NCI-H526 treated with DMSO at 0.1 percent for 48 hours (cell line): ENCODE measurements at regions not wholly inside any gene's neighbourhood (a gene's known extent, or its start where the extent isn't known, plus 50 kb on each side); places are given as distances from the start of the nearest gene placed in this dataset.
"Not testable (repeated sequence)": the region's sequence is repeated elsewhere in the genome, so short reads cannot be mapped to it uniquely, and the experiment has no call there.

ENCODE experiments used
- DNase-seq: peaks from one replicate; lab custom pipeline; 2025; lab: John Stamatoyannopoulos, UW

- DNase-seq = no peak
These were observed 240.4 kb upstream of the RREB1 start for GRCh38 chr6:6867404-6867799.

- DNase-seq = no peak
These were observed 238.7 kb upstream of the RREB1 start for GRCh38 chr6:6869094-6869493.

DNA sequence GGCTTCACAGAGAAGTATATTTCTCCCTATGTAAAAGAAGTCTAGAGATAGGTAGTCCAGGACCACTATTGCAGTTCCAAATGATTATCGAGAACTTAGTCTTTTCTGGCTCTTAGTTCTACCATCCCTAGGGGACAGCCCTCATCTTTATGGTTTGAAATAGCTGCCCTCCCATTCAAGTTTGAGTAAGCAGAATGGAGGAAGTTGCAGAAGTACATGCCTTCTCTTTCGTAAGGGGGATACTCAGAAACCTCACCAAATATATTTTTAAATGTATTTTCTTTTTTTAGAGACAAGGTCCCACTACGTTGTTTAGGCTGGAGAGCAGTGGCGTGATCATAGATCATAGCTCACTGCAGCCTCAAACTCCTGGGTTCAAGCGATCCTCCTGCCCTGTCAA, 236.8 kb upstream of the RREB1 start:
- no peak for DNase-seq

DNA sequence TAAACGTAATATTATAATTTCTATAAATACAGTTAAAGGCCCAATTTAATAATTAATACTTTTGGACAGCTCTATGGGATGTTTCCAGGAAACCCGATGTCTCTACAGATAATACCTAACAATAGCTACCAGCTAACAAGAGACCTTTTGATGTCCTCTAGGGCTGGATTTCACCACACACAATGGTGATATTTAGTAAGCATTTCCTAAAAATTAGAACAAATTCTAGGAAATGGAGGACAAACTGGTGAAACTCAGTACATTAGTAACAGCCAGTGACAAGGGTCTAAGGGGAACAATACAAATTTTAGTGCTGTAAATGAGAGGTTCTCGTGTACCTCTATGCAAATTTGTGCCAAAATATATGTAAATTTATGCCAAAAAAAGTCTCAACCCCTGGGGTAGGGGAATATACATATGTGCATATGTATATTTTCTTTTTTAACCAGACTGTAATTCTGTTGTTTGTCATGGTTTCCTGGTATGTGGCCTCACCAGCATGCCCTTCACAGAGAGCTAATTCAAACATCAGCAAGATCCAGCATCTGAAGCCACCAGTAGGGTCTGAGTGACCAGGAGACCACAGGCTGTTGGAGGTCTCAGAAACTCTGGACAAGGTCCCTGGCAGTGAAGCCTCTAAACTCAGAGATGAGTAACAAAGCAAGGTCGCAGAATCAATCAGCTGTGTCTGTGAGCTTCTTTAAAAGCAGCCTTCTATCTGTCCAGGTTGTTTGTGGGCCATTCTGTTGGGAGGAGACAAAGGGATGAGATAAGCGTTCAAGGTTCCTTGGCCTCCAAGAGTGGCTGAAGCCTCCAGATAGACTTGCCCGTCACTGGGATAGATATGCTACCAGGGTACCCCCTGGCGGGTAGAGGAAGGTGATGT, 235.1 kb upstream of the RREB1 start:
- DNase-seq = peak; percentile 63

DNA sequence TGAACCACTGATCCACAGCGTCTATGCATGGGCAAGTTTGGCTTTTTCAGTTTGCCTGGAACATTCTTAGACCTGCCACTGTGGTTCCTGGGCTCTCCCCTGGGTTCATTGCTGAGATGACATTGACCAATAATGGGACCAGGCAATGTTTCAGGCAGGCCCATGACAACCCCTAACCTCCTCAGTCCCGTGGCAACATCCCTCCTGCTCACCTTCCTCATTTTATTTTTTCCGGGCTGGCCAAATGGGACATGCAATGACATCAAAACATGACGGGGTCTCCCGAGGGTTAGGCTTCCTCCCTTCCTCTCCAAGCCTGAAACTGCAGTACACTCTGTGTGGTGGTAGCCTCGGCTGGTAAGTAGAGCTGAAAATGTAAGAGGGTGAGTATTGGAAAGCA, 234.0 kb upstream of the RREB1 start:
- no peak for DNase-seq

DNA sequence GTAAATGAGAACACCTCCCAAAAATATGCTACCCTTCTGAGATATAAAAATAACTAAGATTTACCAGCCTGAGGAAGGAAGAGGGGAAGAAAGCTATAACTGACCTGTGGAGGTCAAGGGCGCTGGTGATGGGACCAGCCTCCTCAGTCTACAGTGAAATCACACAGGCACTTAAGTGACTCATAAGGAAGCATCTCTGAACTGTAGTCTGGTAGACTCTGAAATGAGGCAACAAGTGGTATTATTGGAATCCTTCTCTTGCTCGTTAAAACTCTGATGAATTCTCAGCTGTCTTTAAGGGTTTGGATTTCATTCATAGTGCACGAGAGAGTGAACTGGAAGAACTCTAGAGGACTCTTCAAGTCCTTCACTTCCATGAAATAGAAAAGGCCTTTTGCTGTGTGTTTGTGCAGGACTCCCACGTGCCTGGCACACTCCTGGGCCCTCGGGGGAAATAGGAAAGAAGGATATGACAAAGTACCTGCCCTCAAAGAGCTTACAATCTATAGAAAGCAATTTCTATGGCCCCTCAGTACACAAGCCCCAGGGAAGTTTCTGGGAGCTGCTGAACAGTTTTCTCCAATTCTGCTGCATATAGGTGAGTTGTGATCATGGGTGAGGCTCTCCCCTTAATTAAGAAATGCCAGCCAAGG, 231.8 kb upstream of the RREB1 start:
- no peak for DNase-seq

DNA sequence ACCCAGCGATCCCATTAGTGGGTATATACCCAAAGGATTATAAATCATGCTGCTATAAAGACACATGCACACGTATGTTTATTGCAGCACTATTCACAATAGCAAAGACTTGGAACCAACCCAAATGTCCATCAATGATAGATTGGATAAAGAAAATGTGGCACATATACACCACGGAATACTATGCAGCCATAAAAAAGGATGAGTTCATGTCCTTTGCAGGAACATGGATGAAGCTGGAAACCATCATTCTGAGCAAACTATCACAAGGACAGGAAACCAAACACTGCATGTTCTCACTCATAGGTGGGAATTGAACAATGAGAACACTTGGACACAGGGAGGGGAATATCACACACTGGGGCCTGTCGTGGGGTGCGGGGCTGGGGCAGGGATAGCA, 230.0 kb upstream of the RREB1 start:
- DNase-seq = not testable (repeated sequence)

GRCh38 chr6:6878887-6879585, 228.7 kb upstream of the RREB1 start:
- no peak for DNase-seq

DNA sequence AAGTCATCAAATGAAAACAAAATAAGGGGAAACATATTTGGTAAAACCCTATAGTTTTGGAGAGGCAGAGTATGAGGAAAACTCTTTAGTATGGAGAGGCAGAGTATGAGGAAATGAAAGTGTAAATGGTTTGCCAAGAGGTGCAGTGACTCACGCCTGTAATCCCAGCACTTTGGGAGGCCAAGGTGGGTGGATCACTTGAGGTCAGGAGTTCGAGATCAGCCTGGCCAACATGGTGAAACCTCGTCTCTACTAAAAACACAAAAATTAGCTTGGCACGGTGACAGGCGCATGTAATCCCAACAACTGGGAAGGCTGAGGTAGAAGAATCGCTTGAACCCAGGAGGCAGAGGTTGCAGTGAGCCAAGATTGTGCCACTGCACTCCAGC, 228.2 kb upstream of the RREB1 start:
- not testable (repeated sequence) for DNase-seq

DNA sequence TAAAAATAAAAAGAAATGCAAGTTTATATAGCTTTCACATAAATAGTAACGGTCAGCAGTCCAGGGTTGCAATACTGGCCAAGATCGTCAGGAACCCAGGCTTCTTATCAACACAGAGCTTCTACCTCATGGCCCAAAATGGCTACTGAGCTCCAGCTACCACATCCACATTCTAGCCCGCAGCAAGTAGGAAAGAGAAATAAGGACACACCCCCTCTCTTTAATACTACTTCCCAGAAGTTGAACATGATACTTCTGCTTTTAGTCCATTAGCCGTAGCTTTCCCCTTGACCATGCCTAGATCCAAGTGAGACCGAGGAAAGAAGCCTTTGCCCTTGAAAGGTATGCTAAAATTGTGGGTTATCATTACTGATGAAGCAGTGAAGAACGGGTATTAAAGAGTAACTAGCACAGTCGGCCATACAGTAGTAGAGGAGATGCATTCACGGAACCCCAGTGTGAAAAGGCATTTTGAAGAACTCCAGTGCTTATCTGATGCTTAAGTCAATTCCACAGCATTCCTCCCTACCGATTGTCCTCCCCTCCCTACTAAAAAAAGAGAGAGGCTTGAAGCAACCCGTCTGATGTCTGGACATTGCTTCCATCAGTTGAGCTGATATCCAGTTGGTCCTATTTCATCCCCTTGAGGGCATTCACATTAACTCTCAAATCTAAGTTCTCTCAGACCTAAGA, 226.9 kb upstream of the RREB1 start:
- DNase-seq = no peak

- DNase-seq = no peak
These were observed 226.1 kb upstream of the RREB1 start for GRCh38 chr6:6881438-6882225.

- DNase-seq = no peak
These were observed 225.2 kb upstream of the RREB1 start for GRCh38 chr6:6882592-6882991.

DNA sequence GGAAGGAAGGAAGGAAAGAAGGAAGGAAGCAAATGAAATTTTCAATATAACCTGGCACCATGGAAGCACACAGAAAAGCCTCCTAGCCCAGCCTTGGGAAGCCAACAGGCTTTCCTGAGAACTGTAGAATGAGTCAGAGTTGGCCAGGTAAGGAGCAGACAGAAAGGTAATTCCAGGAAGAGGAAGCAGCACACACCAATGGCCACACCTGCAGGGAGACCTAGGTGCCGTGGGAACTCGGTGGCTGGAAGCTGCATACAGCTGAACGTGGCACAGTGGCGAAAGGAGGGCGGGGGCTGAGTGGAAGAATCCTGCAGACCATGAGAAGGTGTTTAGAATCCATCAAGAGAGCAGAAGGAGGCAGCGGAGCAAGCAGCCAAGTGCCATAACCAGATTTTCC, 224.8 kb upstream of the RREB1 start:
- DNase-seq = no peak

- DNase-seq = no peak
These were observed 223.6 kb upstream of the RREB1 start for GRCh38 chr6:6884193-6884627.

- no peak for DNase-seq
These were observed 222.8 kb upstream of the RREB1 start for GRCh38 chr6:6884916-6885315.

DNA sequence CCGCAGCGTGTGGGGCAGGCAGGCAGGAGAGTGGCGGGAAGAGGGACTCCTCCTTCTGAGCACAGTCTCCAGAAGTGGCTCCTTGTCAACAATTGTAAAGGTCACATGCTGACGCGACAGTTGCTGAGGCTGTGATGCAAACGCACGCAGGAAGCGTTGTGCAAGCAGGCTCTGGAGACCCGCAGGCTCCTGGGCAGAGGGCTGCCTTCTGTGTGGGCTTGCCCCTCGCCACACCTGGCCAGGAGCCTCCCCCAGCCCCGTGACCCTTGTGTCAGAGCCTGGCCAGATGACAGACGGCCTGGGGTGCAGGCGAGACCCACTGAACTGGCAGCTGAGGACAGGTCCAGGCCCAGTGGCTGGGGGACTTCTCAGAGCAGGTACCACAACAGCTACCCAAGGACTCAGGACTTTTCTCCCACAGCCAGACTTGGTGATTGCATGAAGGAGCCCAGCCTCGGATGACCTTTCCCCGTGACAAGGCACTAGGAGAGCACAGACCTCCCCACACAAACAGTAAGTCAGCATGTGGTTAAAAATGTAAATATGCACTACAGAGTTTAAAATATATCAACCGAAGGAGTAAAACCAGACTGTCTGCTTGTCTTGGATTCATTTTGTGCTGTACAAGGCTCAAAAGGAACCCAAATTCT, 222.1 kb upstream of the RREB1 start:
- DNase-seq = no peak

DNA sequence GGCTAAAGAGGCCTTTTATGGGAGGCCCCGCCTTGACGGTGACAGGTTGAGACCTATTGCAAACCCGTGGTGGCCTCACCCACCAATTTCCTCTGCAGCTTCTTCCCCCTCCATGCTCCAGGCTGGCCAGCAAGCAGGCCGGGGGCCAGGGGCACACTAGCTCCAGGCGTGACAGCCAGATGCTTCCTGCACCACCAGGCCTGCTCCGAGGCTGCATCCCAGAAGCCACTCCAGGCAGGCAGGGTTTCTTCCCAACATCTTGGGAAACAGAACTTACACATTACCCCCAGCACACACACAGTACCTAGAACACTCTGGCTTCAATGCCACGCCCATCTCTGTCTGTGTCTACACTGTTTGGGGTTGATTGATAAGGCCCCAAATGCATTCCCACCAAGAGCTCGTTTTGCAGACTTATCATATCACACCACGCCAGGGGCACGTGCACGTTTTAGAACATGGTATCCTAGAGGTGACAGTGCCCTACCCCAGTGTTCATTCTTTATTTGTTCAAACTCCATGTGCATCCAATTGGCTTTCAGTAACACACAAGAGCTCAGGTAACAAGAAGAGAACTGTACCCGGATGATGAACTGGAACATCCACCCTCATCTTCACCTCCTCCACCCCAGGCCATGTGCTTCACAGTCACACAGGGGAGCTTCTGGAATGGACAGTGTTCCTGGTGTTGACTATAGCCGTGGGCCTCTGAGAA, 221.4 kb upstream of the RREB1 start:
- DNase-seq = no peak

- DNase-seq = no peak
These were observed 220.9 kb upstream of the RREB1 start for GRCh38 chr6:6886886-6887285.

GRCh38 chr6:6889601-6890000, 218.2 kb upstream of the RREB1 start:
- no peak for DNase-seq

GRCh38 chr6:6890400-6890858, 217.3 kb upstream of the RREB1 start:
- DNase-seq = no peak
